HG03354 (cell line): ENCODE measurements at regions not wholly inside any gene's neighbourhood (a gene's known extent, or its start where the extent isn't known, plus 50 kb on each side); places are given as distances from the start of the nearest gene placed in this dataset.
A peak's percentile ranks its signal among the peaks of the same experiment; 100 is the strongest.

Experiments used
- ATAC-seq: cut with Tn5 transposase; IDR thresholded peaks from one replicate; pipeline ENCODE4 v1.9.1; 2021; ENCODE audit warnings: mild to moderate bottlenecking; ENCODE audit not compliant: unreplicated experiment, poor library complexity, severe bottlenecking

GRCh38 chr10:111539246-111539645 lies 462.4 kb downstream of the ADRA2A start:
- ATAC-seq, result no peak

GRCh38 chr10:111543854-111544253 lies 467.0 kb downstream of the ADRA2A start:
- ATAC-seq, result no peak

GRCh38 chr10:111545861-111546605 lies 469.2 kb downstream of the ADRA2A start:
- no peak for ATAC-seq

- no peak for ATAC-seq
Observed at GRCh38 chr10:111548084-111548726, 471.4 kb downstream of the ADRA2A start.

GRCh38 chr10:111551001-111551400 lies 474.2 kb downstream of the ADRA2A start:
- ATAC-seq, result no peak

- no peak for ATAC-seq
Observed at GRCh38 chr10:111556666-111557065, 479.8 kb downstream of the ADRA2A start.

GRCh38 chr10:111558211-111558610 lies 481.4 kb downstream of the ADRA2A start:
- ATAC-seq, result no peak

GRCh38 chr10:111560027-111560426 lies 483.2 kb downstream of the ADRA2A start:
- no peak for ATAC-seq

GRCh38 chr10:111561124-111561523 lies 484.3 kb downstream of the ADRA2A start:
- ATAC-seq, result no peak

GRCh38 chr10:111565542-111565941 lies 488.7 kb downstream of the ADRA2A start:
- ATAC-seq, result no peak

GRCh38 chr10:111578076-111578475 lies 501.2 kb downstream of the ADRA2A start:
- ATAC-seq, result no peak

- no peak for ATAC-seq
Observed at GRCh38 chr10:111579473-111579872, 502.6 kb downstream of the ADRA2A start.

- ATAC-seq, result no peak
Observed at GRCh38 chr10:111590703-111591102, 513.9 kb downstream of the ADRA2A start.

- no peak for ATAC-seq
Observed at GRCh38 chr10:111593578-111593977, 516.7 kb downstream of the ADRA2A start.

GRCh38 chr10:111595173-111595572 lies 518.3 kb downstream of the ADRA2A start:
- no peak for ATAC-seq

- peak; percentile 97 for ATAC-seq
Observed at GRCh38 chr10:111598433-111599059, 521.7 kb downstream of the ADRA2A start.

- no peak for ATAC-seq
Observed at GRCh38 chr10:111599943-111600342, 523.1 kb downstream of the ADRA2A start.

- no peak for ATAC-seq
Observed at GRCh38 chr10:111600772-111601171, 523.9 kb downstream of the ADRA2A start.

- no peak for ATAC-seq
Observed at GRCh38 chr10:111612273-111612672, 535.4 kb downstream of the ADRA2A start.

- ATAC-seq, result no peak
Observed at GRCh38 chr10:111634191-111634590, 549.4 kb downstream of the GPAM start.

GRCh38 chr10:111646021-111646420 lies 537.5 kb downstream of the GPAM start:
- ATAC-seq, result no peak
